Astrocyte of the cerebellum (primary cell): ENCODE measurements at regions not wholly inside any gene's neighbourhood (a gene's known extent, or its start where the extent isn't known, plus 50 kb on each side); places are given as distances from the start of the nearest gene placed in this dataset.
"Not testable (repeated sequence)": the region's sequence is repeated elsewhere in the genome, so short reads cannot be mapped to it uniquely, and the experiment has no call there.

Experiments used
- DNase-seq: peaks from one replicate; pipeline ENCODE4 v3.0.0-alpha.2; 2011; ENCODE audit warnings: low read depth
- H3K4me3 ChIP-seq: 2 replicates; pipeline ENCODE4 v1.5.1; 2011; ENCODE audit warnings: mild to moderate bottlenecking, low read depth, low read length, moderate library complexity
- in situ Hi-C: cut with HindIII; loops from 2 replicates; pipeline ENCODE4 v1.10.0; 2017; ENCODE audit warnings: low sequenced_read_pairs
- TF ChIP-seq, protein P1 (sequence below): IDR thresholded peaks from 2 replicates; pipeline ENCODE4 v1.5.1; 2012; ENCODE audit warnings: low read length, low read depth, moderate library complexity, mild to moderate bottlenecking; ENCODE audit errors: missing control alignments

GRCh38 chr16:10261077-10261476, 78.8 kb upstream of the GRIN2A start:
- H3K4me3 ChIP-seq = no peak overlapping the region
- DNase-seq = no peak
- in situ Hi-C loops = no loop called here
- TF ChIP-seq, protein P1, sequence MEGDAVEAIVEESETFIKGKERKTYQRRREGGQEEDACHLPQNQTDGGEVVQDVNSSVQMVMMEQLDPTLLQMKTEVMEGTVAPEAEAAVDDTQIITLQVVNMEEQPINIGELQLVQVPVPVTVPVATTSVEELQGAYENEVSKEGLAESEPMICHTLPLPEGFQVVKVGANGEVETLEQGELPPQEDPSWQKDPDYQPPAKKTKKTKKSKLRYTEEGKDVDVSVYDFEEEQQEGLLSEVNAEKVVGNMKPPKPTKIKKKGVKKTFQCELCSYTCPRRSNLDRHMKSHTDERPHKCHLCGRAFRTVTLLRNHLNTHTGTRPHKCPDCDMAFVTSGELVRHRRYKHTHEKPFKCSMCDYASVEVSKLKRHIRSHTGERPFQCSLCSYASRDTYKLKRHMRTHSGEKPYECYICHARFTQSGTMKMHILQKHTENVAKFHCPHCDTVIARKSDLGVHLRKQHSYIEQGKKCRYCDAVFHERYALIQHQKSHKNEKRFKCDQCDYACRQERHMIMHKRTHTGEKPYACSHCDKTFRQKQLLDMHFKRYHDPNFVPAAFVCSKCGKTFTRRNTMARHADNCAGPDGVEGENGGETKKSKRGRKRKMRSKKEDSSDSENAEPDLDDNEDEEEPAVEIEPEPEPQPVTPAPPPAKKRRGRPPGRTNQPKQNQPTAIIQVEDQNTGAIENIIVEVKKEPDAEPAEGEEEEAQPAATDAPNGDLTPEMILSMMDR = no peak

DNA sequence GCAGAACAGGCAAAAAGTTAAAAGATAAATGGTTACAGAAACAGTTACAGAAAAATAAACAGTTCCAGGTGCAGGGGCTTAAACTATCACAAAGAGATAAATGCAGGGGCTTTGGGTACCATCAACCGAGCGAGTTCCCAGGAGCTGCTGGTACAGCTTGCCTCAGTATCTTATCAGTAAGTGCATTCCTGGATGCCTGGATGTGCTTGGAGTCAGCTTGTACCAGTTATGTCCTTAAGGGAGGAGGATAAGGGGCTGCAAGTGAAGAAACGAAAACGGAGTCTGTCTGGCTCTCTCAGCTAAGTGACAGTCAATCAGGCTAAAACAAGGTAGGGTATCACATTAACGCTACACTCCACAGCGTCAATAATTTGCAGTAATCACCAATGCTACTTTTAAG, 79.3 kb upstream of the GRIN2A start:
- H3K4me3 ChIP-seq, in situ Hi-C loops, DNase-seq: not testable (repeated sequence)

- H3K4me3 ChIP-seq = no peak overlapping the region
- DNase-seq = no peak
- in situ Hi-C loops = no loop called here
- TF ChIP-seq, protein P1 = no peak
Observed at GRCh38 chr16:10262377-10263132, 80.3 kb upstream of the GRIN2A start.

GRCh38 chr16:10265770-10266615, 83.8 kb upstream of the GRIN2A start:
- no peak for DNase-seq
- no peak overlapping the region for H3K4me3 ChIP-seq
- in situ Hi-C loops = no loop called here
- TF ChIP-seq, protein P1 = no peak

DNA sequence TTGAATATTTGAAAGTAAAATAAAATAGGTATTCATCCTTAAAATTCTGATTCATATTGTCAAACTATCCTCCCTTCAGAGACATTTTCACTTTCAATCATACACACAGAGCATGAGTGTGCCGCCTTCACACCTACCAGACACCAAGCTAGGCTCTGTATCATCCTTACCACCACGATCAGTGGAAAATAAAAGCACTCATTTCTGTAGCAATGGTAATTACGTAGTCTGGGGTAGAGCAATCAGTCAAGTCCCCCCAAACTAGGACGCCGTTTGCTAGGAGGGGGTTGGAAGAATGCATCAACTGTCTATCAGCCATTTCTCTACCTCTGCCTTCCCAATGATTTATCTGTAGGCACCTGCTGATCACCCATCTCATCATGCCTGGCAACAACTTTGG, 84.6 kb upstream of the GRIN2A start:
- DNase-seq = no peak
- in situ Hi-C loops = no loop called here
- H3K4me3 ChIP-seq = no peak overlapping the region
- TF ChIP-seq, protein P1 = no peak

GRCh38 chr16:10269632-10270031, 87.4 kb upstream of the GRIN2A start:
- in situ Hi-C loops = no loop called here
- H3K4me3 ChIP-seq = no peak overlapping the region

GRCh38 chr16:10272250-10272854, 90.1 kb upstream of the GRIN2A start:
- H3K4me3 ChIP-seq, DNase-seq, in situ Hi-C loops: not testable (repeated sequence)

More at GRCh38 chr16:10269632-10270031, 87.4 kb upstream of the GRIN2A start:
- TF ChIP-seq, protein P1 = no peak
- DNase-seq = no peak

- DNase-seq, in situ Hi-C loops, H3K4me3 ChIP-seq: not testable (repeated sequence)
Observed at GRCh38 chr16:10275214-10275996, 93.2 kb upstream of the GRIN2A start.
